ENCODE measurements at regions not wholly inside any gene's neighbourhood (a gene's known extent, or its start where the extent isn't known, plus 50 kb on each side); places are given as distances from the start of the nearest gene placed in this dataset.
"Not testable (repeated sequence)": the region's sequence is repeated elsewhere in the genome, so short reads cannot be mapped to it uniquely, and the experiment has no call there.

DNA sequence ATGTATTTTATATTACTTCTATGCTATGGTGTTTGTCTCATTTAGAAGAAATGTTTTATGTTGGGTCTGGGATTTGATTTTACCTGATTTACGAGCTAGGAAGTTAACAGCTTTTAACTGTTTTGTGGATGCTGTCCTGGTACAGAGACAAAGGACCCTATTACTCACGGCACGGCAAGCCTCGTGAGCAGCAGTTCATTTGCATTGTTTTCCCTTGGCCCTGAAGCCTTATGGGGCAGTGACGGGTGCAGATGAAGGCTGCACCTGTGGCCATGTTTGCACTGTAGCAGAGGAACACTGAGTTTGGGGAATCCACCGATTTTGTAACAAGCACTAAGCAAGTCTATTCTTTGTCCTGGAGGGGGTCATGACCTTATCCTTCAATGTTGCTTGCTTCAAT, 291.9 kb upstream of the SPATA31A3 start:
- TF ChIP-seq SMARCC2 (IDR thresholded peaks at IDR 0.05); POLR2A (IDR thresholded peaks at IDR 0.05; ENCODE audit: insufficient read depth in 1 of 2, low read depth in 2 of 2, low read length in 2 of 2); SP2 (CRISPR knock-in tag; IDR thresholded peaks at IDR 0.05): not testable (repeated sequence)
